GM12864 (cell line): ENCODE measurements at regions not wholly inside any gene's neighbourhood (a gene's known extent, or its start where the extent isn't known, plus 50 kb on each side); places are given as distances from the start of the nearest gene placed in this dataset.

Experiments used
- DNase-seq: peaks from one replicate; pipeline ENCODE4 v3.0.0-alpha.2; 2011; ENCODE audit warnings: low read depth
- H3K4me3 ChIP-seq: 2 replicates; pipeline ENCODE4 v1.5.1; 2011; ENCODE audit warnings: mild to moderate bottlenecking, low read depth, low read length, control low read depth
- CTCF ChIP-seq: IDR thresholded peaks from 2 replicates; pipeline ENCODE4 v1.5.1; 2011; ENCODE audit warnings: low read depth, mild to moderate bottlenecking, moderate library complexity, low read length, control low read depth, inconsistent platforms; ENCODE audit errors: missing control alignments

GRCh38 chr15:68000754-68001153, 53.4 kb upstream of the PIAS1 start:
- H3K4me3 ChIP-seq: no peak overlapping the region
- no peak for DNase-seq
- no peak for TF ChIP-seq CTCF

GRCh38 chr15:68001811-68002210, 52.3 kb upstream of the PIAS1 start:
- TF ChIP-seq CTCF: no peak
- no peak overlapping the region for H3K4me3 ChIP-seq
- no peak for DNase-seq

GRCh38 chr15:68003297-68003696, 50.8 kb upstream of the PIAS1 start:
- H3K4me3 ChIP-seq: no peak overlapping the region
- DNase-seq: no peak

More at GRCh38 chr15:68003297-68003696, 50.8 kb upstream of the PIAS1 start:
- no peak for TF ChIP-seq CTCF
